GM19023 (cell line): ENCODE measurements at regions not wholly inside any gene's neighbourhood (a gene's known extent, or its start where the extent isn't known, plus 50 kb on each side); places are given as distances from the start of the nearest gene placed in this dataset.

Source experiments
- ATAC-seq: cut with Tn5 transposase; IDR thresholded peaks from one replicate; pipeline ENCODE4 v1.9.1; 2021; ENCODE audit warnings: mild to moderate bottlenecking, moderate library complexity; ENCODE audit not compliant: unreplicated experiment

GRCh38 chr2:14535156-14535555, 97.4 kb upstream of the LRATD1 start:
- ATAC-seq = no peak

DNA sequence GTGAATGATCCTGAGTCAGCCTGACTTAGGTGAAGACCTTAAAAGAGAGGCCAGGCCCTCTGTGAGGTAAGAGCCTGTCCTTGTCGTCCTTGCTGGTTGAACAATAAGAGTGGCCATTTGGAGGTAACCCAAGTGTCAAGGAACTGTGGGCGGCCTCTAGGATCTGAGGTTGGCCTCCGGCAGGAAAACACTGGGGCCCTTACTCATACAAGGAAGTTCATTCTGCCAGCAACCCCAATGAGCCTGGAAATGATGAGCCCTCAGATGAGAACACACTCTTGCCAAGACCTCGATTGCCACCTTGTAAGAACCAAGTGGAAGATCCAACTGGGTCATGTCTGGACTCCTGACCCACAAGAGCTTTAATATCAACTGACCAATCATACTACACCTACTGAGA, 95.5 kb upstream of the LRATD1 start:
- no peak for ATAC-seq

DNA sequence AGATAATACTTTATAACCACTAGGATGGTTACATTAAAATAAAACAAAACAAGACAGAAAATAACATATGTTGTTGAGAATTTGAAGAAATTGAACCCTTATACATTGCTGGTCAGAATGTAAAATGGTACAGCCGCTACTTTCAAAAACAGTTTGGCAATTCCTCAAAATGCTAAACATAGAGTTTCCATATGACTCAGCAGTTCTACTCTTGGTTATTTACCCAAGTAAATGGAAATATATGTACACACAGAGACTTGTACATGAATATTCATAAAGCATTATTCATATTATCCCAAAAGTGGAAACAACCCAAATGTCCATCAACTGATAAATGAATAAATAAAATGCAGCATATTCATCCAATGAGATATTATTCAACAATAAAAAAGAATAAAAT, 92.5 kb upstream of the LRATD1 start:
- no peak for ATAC-seq

GRCh38 chr2:14543284-14543683, 89.2 kb upstream of the LRATD1 start:
- no peak for ATAC-seq

DNA sequence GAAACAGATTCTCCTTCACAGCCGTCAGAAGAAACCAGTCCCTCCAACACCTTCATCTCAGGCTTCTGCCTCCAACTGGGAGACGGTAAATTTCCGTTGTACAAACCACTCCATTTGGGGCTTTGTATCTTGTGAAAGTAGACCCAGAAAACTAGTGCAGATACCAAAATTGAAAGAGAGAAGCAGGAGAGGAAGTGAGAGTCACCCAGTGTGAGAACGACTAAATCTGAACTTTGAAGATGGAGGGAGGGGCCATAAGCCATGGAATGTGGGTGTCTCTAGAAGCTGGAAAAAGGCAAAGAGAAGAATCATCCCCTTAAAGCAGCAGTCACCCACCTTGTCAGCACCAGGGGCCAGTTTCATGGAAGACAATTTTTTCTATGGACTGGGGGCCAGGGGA, 88.3 kb upstream of the LRATD1 start:
- no peak for ATAC-seq

GRCh38 chr2:14547830-14548229, 84.7 kb upstream of the LRATD1 start:
- ATAC-seq = no peak

DNA sequence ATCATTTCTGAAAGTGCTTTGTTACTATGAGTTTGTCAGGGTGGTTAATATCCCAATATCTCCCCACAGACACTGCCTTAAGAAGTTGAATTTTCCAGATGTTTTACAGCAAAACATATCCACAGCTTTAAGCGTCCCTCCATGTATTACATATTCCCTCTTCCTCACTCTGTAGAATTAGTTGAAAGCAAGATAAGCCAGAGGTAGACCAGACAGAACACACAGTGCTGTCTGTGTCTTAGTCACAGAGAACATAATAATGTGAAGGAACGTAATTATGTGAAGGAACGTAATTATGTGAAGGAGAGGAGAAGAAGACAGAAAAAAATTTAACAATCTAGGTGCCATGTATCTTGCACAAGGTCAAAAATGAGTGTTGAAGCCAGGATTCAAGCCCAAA, 81.9 kb upstream of the LRATD1 start:
- no peak for ATAC-seq

DNA sequence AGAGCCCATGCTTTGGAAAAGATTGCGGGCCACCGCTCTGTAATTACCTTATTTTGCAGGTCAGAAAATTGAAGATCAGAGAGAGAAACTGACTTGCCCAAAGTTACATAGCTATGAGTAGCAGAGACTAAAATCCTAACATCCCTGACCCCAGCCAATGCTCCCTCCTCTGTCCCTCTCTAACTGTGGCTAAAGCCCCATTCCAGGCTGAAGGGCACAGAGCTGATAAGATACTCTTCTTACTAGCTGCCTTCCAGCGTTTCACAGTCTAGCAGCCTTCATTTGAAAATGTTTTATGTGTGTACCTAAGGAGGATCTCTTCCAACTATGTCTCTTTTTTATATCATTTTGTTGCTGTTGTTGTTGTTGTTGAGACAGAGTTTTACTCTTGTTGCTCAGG, 81.4 kb upstream of the LRATD1 start:
- ATAC-seq = no peak

GRCh38 chr2:14552286-14552685, 80.2 kb upstream of the LRATD1 start:
- no peak for ATAC-seq

GRCh38 chr2:14552818-14553217, 79.7 kb upstream of the LRATD1 start:
- no peak for ATAC-seq

DNA sequence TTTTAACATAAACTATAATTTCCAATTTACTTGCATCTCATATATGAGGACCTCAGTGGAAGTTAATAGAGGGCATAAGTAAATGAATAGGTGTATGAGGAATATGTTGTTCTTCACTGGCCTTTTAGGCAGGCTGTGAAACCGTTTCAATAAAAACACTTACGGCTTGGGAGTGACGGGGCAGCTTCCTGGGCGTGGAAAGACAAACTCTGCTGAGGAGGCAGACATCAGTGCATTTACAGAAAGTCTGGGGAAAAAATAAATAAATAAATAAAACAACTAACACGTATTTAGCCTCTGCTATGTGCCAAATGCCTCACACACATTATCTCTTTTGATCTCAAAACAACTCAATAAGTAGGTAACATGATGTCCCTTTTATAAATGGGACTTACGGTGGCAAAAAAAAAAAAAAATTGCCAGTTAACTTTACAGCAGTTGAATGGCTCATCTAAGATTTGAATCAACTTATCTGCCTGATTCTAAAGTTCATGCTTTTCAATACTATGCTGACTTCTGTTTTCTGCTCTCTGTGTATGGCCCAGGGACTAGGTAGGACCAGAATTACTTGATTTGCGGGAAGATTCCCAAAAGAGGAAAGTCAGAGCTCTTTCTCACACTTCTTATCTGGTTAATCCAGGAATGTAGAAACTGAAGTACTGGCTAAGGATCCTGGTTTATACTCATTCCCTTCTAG, 77.5 kb upstream of the LRATD1 start:
- ATAC-seq = no peak

DNA sequence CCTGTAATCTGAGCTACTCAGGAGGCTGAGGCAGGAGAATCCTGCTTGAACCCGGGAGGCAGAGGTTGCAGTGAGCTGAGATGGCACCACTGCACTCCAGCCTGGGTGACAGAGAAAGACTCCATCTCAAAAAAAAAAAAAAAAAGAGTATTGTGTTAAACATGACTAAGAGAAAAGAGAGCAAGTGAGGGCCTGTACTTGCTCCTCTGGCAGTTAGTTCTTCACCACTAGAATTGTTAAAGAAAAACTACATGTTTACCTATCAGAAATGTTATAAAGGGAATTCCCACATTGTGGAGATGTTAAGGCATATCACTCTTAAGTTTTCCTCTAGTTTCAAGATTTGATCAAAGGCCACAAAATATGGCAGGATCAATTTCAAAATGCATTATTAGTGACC, 75.4 kb upstream of the LRATD1 start:
- ATAC-seq = no peak

DNA sequence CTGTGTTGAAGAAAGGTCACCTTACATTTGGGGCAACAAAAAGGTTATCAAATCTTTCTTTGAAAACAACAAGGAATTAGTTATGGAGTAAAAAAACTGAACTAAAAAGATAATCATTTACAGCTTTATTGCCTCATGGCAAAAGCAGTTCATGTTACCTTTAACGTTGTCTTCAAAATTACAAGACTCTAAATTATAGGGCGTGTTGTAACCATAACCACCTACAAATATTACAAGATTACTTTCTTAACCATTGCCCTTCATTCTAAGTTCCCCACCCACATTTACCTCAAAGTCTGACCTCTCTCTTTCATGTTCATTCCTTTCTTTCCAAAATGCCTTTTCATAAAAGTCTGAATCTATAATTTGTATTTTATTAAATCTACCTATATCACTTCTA, 74.6 kb upstream of the LRATD1 start:
- no peak for ATAC-seq

- no peak for ATAC-seq
Measured at GRCh38 chr2:14558335-14558919, 74.1 kb upstream of the LRATD1 start.

DNA sequence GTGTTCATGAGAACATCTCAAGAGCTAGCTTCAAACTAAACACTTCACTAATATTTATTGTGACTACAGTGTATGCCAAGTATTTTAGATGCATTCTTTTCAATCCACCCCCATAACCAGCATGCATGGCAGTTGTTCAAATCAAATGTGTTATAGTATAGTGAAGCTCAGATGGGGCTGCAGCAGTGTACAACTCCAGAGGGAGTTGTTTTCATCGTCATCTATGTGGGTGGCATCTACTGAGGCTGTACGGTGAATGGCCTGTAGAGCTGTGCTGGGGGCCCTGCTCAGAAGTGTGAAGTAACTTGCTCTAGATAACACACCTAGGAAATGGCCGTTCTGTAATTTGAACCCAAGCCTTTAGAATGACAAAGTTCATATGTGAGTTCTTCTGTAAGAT, 71.8 kb upstream of the LRATD1 start:
- ATAC-seq = no peak

DNA sequence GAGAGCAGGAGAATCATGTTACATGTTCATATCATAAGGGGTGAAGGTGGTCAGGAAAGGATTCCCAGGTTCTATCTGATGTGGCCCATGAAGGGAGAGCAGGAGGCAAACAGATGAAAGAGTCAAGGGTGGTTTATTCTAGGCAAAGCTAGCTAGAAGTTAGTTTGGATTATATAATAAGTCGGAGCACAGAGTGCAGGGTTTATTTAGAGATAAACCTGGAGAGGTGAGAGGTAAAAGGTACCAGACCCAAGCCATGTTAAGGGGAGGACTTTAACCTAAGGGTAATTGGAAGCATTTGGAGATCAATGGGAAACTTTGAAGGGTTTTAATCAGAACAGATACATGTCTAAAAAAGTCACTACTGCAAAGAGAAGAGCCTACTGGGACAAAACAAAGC, 69.2 kb upstream of the LRATD1 start:
- ATAC-seq = no peak

DNA sequence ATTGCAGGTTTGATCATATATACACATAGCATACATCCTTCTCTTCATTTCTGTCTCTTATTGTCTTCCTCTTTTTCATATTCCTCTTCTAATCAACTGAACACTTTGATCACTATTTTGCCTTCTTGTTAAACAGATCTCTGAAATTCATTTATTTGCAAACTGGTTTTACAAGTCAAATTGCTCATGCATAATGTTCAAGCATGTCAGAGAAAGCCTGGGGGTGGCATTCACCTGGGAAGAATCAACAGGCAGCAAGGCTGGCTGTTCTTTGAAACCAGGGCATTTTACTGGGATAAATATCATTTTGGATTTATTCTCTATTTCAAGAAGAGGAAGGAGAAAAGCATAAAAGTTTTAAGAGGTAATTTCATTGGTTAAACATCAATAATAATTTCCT, 66.9 kb upstream of the LRATD1 start:
- no peak for ATAC-seq

- ATAC-seq = no peak
Measured at GRCh38 chr2:14567561-14567960, 65.0 kb upstream of the LRATD1 start.

DNA sequence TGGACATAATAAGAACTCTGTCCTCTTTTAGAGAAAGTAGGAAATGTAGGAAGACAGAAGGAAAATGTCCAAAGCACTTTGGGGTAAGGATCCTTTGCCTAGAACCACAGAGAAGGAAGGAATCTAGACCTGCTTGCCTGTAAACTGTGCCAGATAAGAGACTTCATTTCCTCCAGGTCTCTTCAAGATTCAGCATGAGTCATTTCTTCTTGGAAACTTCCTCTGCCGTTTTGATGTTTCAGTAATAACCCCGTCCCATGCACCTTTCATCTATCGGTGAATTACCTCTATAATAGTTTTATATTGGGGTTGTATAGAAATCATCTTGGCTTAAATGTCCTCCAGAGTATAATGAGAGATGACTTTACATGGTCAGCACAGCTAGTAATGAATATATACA, 63.2 kb upstream of the LRATD1 start:
- ATAC-seq = no peak

- ATAC-seq = no peak
Measured at GRCh38 chr2:14572633-14573032, 59.9 kb upstream of the LRATD1 start.

DNA sequence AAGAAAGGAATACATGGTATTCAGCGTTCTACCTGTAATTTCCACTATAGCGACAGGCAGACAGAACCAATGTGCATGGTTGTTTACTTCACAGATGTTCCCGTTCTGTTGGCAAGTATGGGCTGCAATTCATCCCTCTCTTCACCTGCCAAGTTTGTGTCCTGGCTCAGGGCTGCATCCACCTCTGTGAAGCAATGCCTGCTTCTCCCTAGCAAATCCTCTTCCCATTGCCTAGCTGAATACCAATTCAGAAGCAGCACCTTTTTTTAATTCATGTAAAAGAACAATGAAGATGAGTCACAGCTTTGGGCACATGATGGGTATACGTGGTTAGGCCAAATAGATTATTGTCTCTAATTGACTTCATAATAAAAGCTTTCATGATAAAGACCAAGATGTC, 54.7 kb upstream of the LRATD1 start:
- no peak for ATAC-seq
